BE2C (cell line): ENCODE measurements at regions not wholly inside any gene's neighbourhood (a gene's known extent, or its start where the extent isn't known, plus 50 kb on each side); places are given as distances from the start of the nearest gene placed in this dataset.

Experiments
- DNase-seq: peaks from one replicate; pipeline ENCODE4 v3.0.0-alpha.2; 2020
- H3K27me3 ChIP-seq: fragments of 250-450 bp; sonication (Bioruptor Pico); 2 replicates; pipeline ENCODE4 v1.5.1; 2020; ENCODE audit warnings: mild to moderate bottlenecking
- H3K36me3 ChIP-seq: fragments of 250-450 bp; sonication (Bioruptor Pico); 2 replicates; pipeline ENCODE4 v1.5.1; 2020; ENCODE audit warnings: mild to moderate bottlenecking
- H3K4me1 ChIP-seq: fragments of 250-450 bp; sonication (Bioruptor Pico); 2 replicates; pipeline ENCODE4 v1.5.1; 2020
- H3K4me3 ChIP-seq: 2 replicates; pipeline ENCODE4 v1.5.1; 2011; ENCODE audit warnings: low read depth, low read length
- H3K9me3 ChIP-seq: fragments of 250-450 bp; sonication (Bioruptor Pico); 2 replicates; pipeline ENCODE4 v1.5.1; 2020
- CTCF ChIP-seq: IDR thresholded peaks from 2 replicates; pipeline ENCODE4 v1.5.1; 2012; ENCODE audit warnings: mild to moderate bottlenecking, low read depth, low read length

DNA sequence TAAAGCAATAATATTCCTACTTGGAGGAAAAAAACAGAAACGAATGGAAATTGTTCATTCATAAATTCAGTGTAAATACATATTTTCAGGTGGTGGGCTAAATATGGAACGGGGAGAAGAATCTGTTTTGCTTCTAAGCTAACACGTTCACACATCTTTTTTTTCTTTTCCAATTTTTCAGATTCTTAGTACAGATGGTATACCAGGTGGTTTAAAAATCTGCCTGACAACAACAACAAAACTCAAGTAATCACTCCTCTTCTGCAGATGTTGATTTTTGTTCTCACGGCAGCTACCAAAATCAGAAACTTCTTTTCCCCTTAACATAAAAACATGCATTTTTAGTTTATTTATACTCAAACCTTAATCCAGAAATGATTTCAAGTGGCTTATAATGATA is 164.8 kb upstream of the SYT4 start:
- no peaks in the 10 kb centered on the region for H3K4me1 ChIP-seq
- TF ChIP-seq CTCF: no peak
- DNase-seq: no peak

GRCh38 chr18:43442571-43442970 is 165.3 kb upstream of the SYT4 start:
- H3K4me1 ChIP-seq: no peaks in the 10 kb centered on the region
- H3K9me3 ChIP-seq: no peaks in the 10 kb centered on the region
- no peaks in the 10 kb centered on the region for H3K36me3 ChIP-seq
- no peak for DNase-seq
- H3K4me3 ChIP-seq: no peak overlapping the region
- H3K27me3 ChIP-seq: no peaks in the 10 kb centered on the region
- TF ChIP-seq CTCF: no peak

More for the DNA sequence above, 164.8 kb upstream of the SYT4 start:
- Histone ChIP-seq H3K4me3 (no peak overlapping the region), H3K9me3 (no peaks in the 10 kb centered on the region), H3K27me3 (no peaks in the 10 kb centered on the region), H3K36me3 (no peaks in the 10 kb centered on the region)

DNA sequence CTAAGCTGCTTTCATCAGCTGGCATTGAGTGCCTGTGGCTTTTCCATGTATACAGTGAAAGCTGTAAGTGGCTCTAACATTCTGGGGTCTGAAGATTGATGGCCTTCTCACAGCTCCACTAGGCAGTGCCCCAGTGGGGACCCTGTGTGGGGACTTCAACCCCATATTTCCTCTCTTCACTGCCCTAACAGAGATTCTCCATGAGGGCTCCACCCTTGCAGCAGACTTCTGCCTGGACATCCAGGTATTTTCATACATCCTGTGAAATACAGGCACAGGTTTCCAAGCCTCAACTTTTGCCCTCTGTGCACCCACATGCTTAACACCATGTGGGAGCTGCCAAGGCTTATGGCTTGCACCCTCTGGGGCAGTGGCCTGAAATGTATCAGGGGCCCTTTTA is 188.2 kb upstream of the SYT4 start:
- no peak for TF ChIP-seq CTCF
- Histone ChIP-seq H3K4me3 (no peak overlapping the region), H3K27me3 (no peaks in the 10 kb centered on the region), H3K9me3 (no peaks in the 10 kb centered on the region), H3K4me1 (no peaks in the 10 kb centered on the region), H3K36me3 (no peaks in the 10 kb centered on the region)
- DNase-seq: no peak

DNA sequence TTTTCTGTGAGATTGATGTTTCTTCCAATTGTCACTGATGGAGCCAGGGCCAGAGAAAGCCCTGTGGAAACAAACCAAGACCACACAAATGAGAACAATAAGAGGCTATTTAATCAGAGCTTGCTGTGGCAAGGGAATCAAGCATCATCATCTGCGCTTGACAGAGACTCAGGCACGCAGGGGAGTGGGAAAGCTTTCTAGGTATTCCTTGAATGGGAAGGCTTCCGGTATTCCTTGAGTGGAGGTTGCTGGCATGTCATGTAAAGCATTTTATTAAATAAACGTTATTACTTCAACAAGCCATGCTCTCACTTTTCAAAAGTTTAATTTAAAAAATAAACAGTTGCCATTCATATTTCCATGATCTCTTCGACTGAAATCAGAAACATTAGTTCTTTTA is 194.6 kb upstream of the SYT4 start:
- Histone ChIP-seq H3K4me3 (no peak overlapping the region), H3K27me3 (no peaks in the 10 kb centered on the region), H3K4me1 (no peaks in the 10 kb centered on the region), H3K36me3 (no peaks in the 10 kb centered on the region), H3K9me3 (no peaks in the 10 kb centered on the region)
- DNase-seq: no peak
- no peak for TF ChIP-seq CTCF

- H3K9me3 ChIP-seq: no peaks in the 10 kb centered on the region
- no peak for TF ChIP-seq CTCF
- H3K27me3 ChIP-seq: no peaks in the 10 kb centered on the region
- no peak for DNase-seq
- H3K36me3 ChIP-seq: no peaks in the 10 kb centered on the region
- H3K4me1 ChIP-seq: no peaks in the 10 kb centered on the region
- H3K4me3 ChIP-seq: no peak overlapping the region
These were observed 203.8 kb upstream of the SYT4 start for GRCh38 chr18:43481069-43481468.

- DNase-seq: no peak
- H3K4me1 ChIP-seq: no peaks in the 10 kb centered on the region
- no peak for TF ChIP-seq CTCF
These were observed 204.8 kb upstream of the SYT4 start for GRCh38 chr18:43482136-43482535.

More at GRCh38 chr18:43482136-43482535, 204.8 kb upstream of the SYT4 start:
- no peaks in the 10 kb centered on the region for H3K9me3 ChIP-seq
- H3K36me3 ChIP-seq: no peaks in the 10 kb centered on the region
- no peak overlapping the region for H3K4me3 ChIP-seq
- no peaks in the 10 kb centered on the region for H3K27me3 ChIP-seq
